ENCODE measurements at regions not wholly inside any gene's neighbourhood (a gene's known extent, or its start where the extent isn't known, plus 50 kb on each side); places are given as distances from the start of the nearest gene placed in this dataset.

DNA sequence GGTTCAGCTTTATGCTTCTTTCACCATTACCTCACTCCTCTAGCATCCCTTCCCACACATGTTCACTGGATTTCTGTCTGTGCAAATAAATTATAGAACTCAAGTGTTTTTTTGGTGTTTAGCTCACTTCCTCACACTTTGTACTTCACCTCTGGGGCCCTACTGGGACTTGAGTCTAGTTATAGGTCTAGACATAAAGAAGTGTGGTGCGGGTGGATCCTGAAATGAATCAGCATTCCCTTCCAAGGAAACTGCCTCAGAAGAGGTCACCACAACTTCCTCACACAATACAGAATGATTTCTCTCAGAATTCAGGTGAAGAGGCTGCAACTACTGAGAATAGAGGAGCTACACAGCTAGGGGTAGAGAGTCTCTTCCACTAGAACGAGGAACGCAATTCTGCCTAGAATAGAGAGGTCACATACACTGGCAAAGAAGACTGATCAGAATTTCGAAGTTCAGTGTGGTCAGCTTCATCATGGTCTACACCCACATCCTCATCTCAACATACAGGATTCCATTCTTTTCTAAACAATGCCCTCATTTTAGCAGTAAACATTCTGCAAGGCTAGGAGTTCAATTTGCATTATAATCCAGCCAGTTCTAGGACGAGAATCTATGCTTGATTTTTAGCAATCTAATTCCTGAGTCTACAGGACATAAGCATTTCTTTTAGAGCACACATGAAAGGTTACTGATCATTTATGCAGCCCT lies 938.7 kb upstream of the PHF14 start:
- TF ChIP-seq, protein P1, sequence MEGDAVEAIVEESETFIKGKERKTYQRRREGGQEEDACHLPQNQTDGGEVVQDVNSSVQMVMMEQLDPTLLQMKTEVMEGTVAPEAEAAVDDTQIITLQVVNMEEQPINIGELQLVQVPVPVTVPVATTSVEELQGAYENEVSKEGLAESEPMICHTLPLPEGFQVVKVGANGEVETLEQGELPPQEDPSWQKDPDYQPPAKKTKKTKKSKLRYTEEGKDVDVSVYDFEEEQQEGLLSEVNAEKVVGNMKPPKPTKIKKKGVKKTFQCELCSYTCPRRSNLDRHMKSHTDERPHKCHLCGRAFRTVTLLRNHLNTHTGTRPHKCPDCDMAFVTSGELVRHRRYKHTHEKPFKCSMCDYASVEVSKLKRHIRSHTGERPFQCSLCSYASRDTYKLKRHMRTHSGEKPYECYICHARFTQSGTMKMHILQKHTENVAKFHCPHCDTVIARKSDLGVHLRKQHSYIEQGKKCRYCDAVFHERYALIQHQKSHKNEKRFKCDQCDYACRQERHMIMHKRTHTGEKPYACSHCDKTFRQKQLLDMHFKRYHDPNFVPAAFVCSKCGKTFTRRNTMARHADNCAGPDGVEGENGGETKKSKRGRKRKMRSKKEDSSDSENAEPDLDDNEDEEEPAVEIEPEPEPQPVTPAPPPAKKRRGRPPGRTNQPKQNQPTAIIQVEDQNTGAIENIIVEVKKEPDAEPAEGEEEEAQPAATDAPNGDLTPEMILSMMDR (IDR thresholded peaks at IDR 0.05), result no peak
- TF ChIP-seq, protein P2, sequence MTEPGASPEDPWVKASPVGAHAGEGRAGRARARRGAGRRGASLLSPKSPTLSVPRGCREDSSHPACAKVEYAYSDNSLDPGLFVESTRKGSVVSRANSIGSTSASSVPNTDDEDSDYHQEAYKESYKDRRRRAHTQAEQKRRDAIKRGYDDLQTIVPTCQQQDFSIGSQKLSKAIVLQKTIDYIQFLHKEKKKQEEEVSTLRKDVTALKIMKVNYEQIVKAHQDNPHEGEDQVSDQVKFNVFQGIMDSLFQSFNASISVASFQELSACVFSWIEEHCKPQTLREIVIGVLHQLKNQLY (CRISPR knock-in tag; IDR thresholded peaks at IDR 0.05), result no peak
- TF ChIP-seq, protein P3, sequence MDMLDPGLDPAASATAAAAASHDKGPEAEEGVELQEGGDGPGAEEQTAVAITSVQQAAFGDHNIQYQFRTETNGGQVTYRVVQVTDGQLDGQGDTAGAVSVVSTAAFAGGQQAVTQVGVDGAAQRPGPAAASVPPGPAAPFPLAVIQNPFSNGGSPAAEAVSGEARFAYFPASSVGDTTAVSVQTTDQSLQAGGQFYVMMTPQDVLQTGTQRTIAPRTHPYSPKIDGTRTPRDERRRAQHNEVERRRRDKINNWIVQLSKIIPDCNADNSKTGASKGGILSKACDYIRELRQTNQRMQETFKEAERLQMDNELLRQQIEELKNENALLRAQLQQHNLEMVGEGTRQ (CRISPR knock-in tag; IDR thresholded peaks at IDR 0.05), result no peak
- TF ChIP-seq ZNF219 (CRISPR knock-in tag; IDR thresholded peaks at IDR 0.05; ENCODE audit: borderline replicate concordance), result no peak

All from WTC11 (cell line).